ENCODE measurements at regions not wholly inside any gene's neighbourhood (a gene's known extent, or its start where the extent isn't known, plus 50 kb on each side); places are given as distances from the start of the nearest gene placed in this dataset.

DNA sequence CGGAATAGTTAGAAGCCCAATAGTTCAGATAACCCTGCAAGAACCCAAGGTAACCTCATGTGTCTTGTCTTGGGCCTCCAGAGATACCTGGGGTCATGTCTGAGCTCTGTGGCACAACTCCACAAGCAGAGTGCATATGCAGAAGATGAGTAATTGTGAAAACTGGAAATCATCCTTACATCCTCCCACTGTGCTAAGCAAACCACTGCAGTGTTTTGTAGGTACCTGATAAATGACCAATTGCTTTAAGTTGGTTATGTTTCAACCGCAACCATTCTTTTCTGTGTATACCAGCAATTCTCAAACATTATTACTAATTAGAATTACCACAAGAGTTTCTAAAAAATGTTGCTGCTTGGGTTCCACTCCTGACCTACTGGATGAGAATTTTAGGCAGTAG is 73.2 kb downstream of the CBLL2 start:
- H3K36me3 ChIP-seq: no peaks in the 10 kb centered on the region
- H3K27ac ChIP-seq: no peak overlapping the region
- TF ChIP-seq, protein P1, sequence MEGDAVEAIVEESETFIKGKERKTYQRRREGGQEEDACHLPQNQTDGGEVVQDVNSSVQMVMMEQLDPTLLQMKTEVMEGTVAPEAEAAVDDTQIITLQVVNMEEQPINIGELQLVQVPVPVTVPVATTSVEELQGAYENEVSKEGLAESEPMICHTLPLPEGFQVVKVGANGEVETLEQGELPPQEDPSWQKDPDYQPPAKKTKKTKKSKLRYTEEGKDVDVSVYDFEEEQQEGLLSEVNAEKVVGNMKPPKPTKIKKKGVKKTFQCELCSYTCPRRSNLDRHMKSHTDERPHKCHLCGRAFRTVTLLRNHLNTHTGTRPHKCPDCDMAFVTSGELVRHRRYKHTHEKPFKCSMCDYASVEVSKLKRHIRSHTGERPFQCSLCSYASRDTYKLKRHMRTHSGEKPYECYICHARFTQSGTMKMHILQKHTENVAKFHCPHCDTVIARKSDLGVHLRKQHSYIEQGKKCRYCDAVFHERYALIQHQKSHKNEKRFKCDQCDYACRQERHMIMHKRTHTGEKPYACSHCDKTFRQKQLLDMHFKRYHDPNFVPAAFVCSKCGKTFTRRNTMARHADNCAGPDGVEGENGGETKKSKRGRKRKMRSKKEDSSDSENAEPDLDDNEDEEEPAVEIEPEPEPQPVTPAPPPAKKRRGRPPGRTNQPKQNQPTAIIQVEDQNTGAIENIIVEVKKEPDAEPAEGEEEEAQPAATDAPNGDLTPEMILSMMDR (IDR thresholded peaks at IDR 0.05; ENCODE audit: low read depth, low read length): no peak
- no peaks in the 10 kb centered on the region for H3K27me3 ChIP-seq (ENCODE audit: insufficient read depth, low read depth, severe bottlenecking)
- H3K9me3 ChIP-seq (ENCODE audit: severe bottlenecking): no peaks in the 10 kb centered on the region
- DNase-seq: no peak
- H3K4me3 ChIP-seq (ENCODE audit: low read depth, low read length): no peak overlapping the region

DNA sequence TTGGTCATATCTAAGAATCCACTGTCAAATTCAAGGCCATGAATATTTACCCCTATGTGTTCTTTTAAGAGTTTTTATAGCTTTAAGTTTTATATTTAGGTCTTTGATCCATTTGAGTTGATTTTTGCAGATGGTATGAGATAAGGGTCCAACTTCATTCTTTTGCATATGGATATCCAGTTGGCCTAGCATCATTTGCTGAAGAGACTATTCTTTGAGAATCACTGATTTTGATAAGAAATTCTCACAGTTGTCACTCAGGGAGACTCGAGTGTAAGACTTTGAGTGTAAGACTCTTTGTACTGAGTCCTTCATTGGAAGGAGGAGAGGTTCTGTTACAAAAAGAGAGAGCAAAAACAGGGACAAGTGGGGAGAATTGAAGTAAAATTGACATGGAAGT is 74.8 kb downstream of the CBLL2 start:
- Histone ChIP-seq H3K4me3 (ENCODE audit: low read depth, low read length) (no peak overlapping the region), H3K27ac (no peak overlapping the region), H3K27me3 (ENCODE audit: insufficient read depth, low read depth, severe bottlenecking) (no peaks in the 10 kb centered on the region), H3K9me3 (ENCODE audit: severe bottlenecking) (no peaks in the 10 kb centered on the region), H3K36me3 (no peaks in the 10 kb centered on the region)
- no peak for DNase-seq
- TF ChIP-seq, protein P1 (IDR thresholded peaks at IDR 0.05; ENCODE audit: low read depth, low read length): no peak

DNA sequence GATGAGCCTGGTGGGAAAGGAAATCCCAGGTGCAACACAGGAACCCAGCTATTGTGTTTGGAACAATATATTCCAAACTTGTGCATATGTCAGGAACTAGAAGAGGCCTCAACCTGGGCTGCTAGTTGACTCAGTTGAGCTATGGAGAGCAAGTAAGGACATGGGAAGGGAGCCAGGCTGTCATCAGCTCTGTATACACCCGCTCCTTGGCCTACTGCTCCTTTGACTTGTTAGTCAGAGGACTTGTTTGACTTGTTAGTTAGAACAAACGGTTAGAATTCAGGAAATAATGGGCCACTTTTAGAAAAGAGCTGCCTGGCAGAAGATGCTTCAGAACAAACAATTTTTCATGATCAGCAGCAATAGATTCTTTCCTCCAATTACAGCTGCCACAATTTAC is 76.4 kb downstream of the CBLL2 start:
- H3K36me3 ChIP-seq: no peaks in the 10 kb centered on the region
- no peak overlapping the region for H3K4me3 ChIP-seq (ENCODE audit: low read depth, low read length)
- H3K27ac ChIP-seq: no peak overlapping the region
- H3K27me3 ChIP-seq (ENCODE audit: insufficient read depth, low read depth, severe bottlenecking): no peaks in the 10 kb centered on the region
- no peaks in the 10 kb centered on the region for H3K9me3 ChIP-seq (ENCODE audit: severe bottlenecking)
- no peak for DNase-seq
- TF ChIP-seq, protein P1 (IDR thresholded peaks at IDR 0.05; ENCODE audit: low read depth, low read length): no peak

DNA sequence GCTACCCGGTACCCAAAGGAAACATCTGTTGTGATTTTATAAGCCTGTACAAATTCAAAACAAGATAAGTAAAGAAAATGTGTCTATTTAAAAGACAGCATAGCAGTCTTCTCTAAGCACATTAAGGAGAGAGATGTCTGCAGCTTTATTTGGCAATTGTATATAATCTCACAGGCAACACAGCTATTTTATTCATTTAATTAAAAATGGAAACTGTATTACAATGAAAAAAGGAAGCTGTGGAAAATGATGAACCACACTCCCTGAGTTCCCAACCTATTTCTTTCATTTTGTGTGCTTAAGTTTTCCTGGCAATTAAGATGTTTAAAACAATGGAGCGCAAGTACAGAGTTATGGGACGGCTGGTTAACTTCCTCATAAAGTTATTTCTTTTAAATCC is 78.4 kb downstream of the CBLL2 start:
- no peaks in the 10 kb centered on the region for H3K36me3 ChIP-seq
- H3K27ac ChIP-seq: no peak overlapping the region
- no peak for DNase-seq
- H3K9me3 ChIP-seq (ENCODE audit: severe bottlenecking): no peaks in the 10 kb centered on the region
- TF ChIP-seq, protein P1 (IDR thresholded peaks at IDR 0.05; ENCODE audit: low read depth, low read length): no peak
- no peaks in the 10 kb centered on the region for H3K27me3 ChIP-seq (ENCODE audit: insufficient read depth, low read depth, severe bottlenecking)
- H3K4me3 ChIP-seq (ENCODE audit: low read depth, low read length): no peak overlapping the region

DNA sequence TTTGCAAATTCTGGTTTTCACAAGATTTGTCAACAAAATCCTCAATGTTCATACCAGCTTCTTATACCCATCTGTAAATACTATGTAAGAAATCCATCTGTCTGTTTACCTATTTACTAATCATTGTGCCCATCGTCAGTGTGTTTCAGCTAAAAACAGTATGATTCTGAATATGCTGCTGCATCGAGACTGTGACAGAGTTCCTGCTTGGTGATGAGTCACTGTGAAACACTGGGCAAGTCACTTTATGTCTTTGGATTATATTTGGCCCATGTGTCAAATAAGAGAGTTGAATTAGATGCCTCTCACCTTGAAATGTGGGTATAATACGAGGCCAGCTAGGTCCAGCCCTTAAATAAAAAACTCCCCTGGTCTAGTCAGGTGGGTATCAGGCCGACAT is 79.3 kb downstream of the CBLL2 start:
- Histone ChIP-seq H3K27ac (no peak overlapping the region), H3K9me3 (ENCODE audit: severe bottlenecking) (no peaks in the 10 kb centered on the region), H3K27me3 (ENCODE audit: insufficient read depth, low read depth, severe bottlenecking) (no peaks in the 10 kb centered on the region), H3K36me3 (no peaks in the 10 kb centered on the region), H3K4me3 (ENCODE audit: low read depth, low read length) (no peak overlapping the region)
- TF ChIP-seq, protein P1 (IDR thresholded peaks at IDR 0.05; ENCODE audit: low read depth, low read length): no peak
- DNase-seq: no peak

DNA sequence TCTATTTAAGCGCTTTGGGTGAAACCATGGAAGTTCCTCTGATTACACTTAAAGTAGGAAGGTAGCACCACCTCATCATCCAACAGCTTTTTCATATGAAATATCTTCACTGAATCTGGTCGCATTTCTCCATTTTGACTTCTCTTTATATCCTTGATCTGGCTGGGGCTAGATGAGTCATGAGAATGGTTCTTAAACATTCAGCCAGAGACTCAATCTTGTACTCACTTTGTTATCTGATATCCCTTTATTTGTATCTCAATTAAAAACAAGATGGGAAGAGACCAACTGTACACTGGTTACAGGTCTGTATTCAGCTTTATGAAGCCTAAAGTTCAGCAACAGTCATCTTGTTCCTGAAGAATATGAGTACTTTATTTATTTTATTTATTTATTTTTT is 84.9 kb downstream of the CBLL2 start:
- no peaks in the 10 kb centered on the region for H3K9me3 ChIP-seq (ENCODE audit: severe bottlenecking)

More for the DNA sequence above, 84.9 kb downstream of the CBLL2 start:
- no peaks in the 10 kb centered on the region for H3K36me3 ChIP-seq
- H3K4me3 ChIP-seq (ENCODE audit: low read depth, low read length): no peak overlapping the region
- peaks cover 4% of the 10 kb centered on the region for H3K27me3 ChIP-seq (ENCODE audit: insufficient read depth, low read depth, severe bottlenecking)
- TF ChIP-seq, protein P1 (IDR thresholded peaks at IDR 0.05; ENCODE audit: low read depth, low read length): no peak
- no peak for DNase-seq
- H3K27ac ChIP-seq: no peak overlapping the region

Measured in WERI-Rb-1 (cell line).